Duodenal mucosa (tissue), 2 donors: ENCODE measurements at regions not wholly inside any gene's neighbourhood (a gene's known extent, or its start where the extent isn't known, plus 50 kb on each side); places are given as distances from the start of the nearest gene placed in this dataset.

Source experiments
- H3K27ac ChIP-seq: one replicate; pipeline ENCODE4 v1.7.0; 2013; ENCODE audit warnings: low read depth, low read length
- H3K27me3 ChIP-seq, 2 donors: one replicate each; pipeline ENCODE4 v1.7.0; 2013; ENCODE audit warnings: low read length in 2 of 2, control low read depth in 1 of 2; ENCODE audit not compliant: insufficient read depth in 2 of 2, control insufficient read depth in 1 of 2
- H3K36me3 ChIP-seq, 2 donors: one replicate each; pipeline ENCODE4 v1.7.0; 2013; ENCODE audit warnings: low read length in 2 of 2, control low read depth in 1 of 2; ENCODE audit not compliant: insufficient read depth in 2 of 2, control insufficient read depth in 1 of 2
- H3K4me1 ChIP-seq, 2 donors: one replicate each; pipeline ENCODE4 v1.7.0; 2013; ENCODE audit warnings: low read length in 2 of 2, control low read depth in 1 of 2; ENCODE audit not compliant: insufficient read depth in 2 of 2, control insufficient read depth in 1 of 2
- H3K4me3 ChIP-seq, 2 donors: one replicate each; pipeline ENCODE4 v1.7.0; 2013; ENCODE audit warnings: low read length in 2 of 2, low read depth in 1 of 2
- H3K9ac ChIP-seq, 2 donors: one replicate each; pipeline ENCODE4 v1.7.0; 2013; ENCODE audit warnings: low read length in 2 of 2, low read depth in 1 of 2
- H3K9me3 ChIP-seq, 2 donors: one replicate each; pipeline ENCODE4 v1.7.0; 2013; ENCODE audit warnings: low read length in 2 of 2, control low read depth in 1 of 2; ENCODE audit not compliant: control insufficient read depth in 1 of 2

- Histone ChIP-seq H3K9me3 (no peaks in the 10 kb centered on the region), H3K36me3 (no peaks in the 10 kb centered on the region), H3K9ac (no peak overlapping the region), H3K27me3 (no peaks in the 10 kb centered on the region), H3K4me3 (no peak overlapping the region), H3K27ac (no peak overlapping the region), H3K4me1 (no peaks in the 10 kb centered on the region)
Measured at GRCh38 chr4:96652821-96653220, 812.9 kb downstream of the PDHA2 start.

GRCh38 chr4:96654045-96654444, 814.2 kb downstream of the PDHA2 start:
- Histone ChIP-seq H3K9me3 (no peaks in the 10 kb centered on the region), H3K36me3 (no peaks in the 10 kb centered on the region), H3K4me1 (no peaks in the 10 kb centered on the region), H3K9ac (no peak overlapping the region), H3K4me3 (no peak overlapping the region), H3K27me3 (no peaks in the 10 kb centered on the region), H3K27ac (no peak overlapping the region)

- no peaks in the 10 kb centered on the region for H3K27me3 ChIP-seq
- no peaks in the 10 kb centered on the region for H3K9me3 ChIP-seq
- H3K9ac ChIP-seq, result no peak overlapping the region
- H3K27ac ChIP-seq, result no peak overlapping the region
- H3K4me3 ChIP-seq, result no peak overlapping the region
- no peaks in the 10 kb centered on the region for H3K36me3 ChIP-seq
- H3K4me1 ChIP-seq, result no peaks in the 10 kb centered on the region
Measured at GRCh38 chr4:96670381-96670780, 830.5 kb downstream of the PDHA2 start.

GRCh38 chr4:96675416-96675815, 835.5 kb downstream of the PDHA2 start:
- Histone ChIP-seq H3K27me3 (no peaks in the 10 kb centered on the region), H3K4me1 (no peaks in the 10 kb centered on the region), H3K36me3 (no peaks in the 10 kb centered on the region), H3K27ac (no peak overlapping the region), H3K9me3 (no peaks in the 10 kb centered on the region), H3K9ac (no peak overlapping the region), H3K4me3 (no peak overlapping the region)

- no peaks in the 10 kb centered on the region for H3K9me3 ChIP-seq
- no peak overlapping the region for H3K4me3 ChIP-seq
- no peaks in the 10 kb centered on the region for H3K4me1 ChIP-seq
- no peak overlapping the region for H3K9ac ChIP-seq
- H3K36me3 ChIP-seq, result no peaks in the 10 kb centered on the region
- no peaks in the 10 kb centered on the region for H3K27me3 ChIP-seq
- H3K27ac ChIP-seq, result no peak overlapping the region
Measured at GRCh38 chr4:96675896-96676295, 836.0 kb downstream of the PDHA2 start.

GRCh38 chr4:96676754-96677435, 837.0 kb downstream of the PDHA2 start:
- no peak overlapping the region for H3K9ac ChIP-seq
- no peak overlapping the region for H3K27ac ChIP-seq
- no peak overlapping the region for H3K4me3 ChIP-seq
- H3K27me3 ChIP-seq, result no peaks in the 10 kb centered on the region
- no peaks in the 10 kb centered on the region for H3K4me1 ChIP-seq
- H3K9me3 ChIP-seq, result no peaks in the 10 kb centered on the region
- no peaks in the 10 kb centered on the region for H3K36me3 ChIP-seq

- Histone ChIP-seq H3K27ac (no peak overlapping the region), H3K4me3 (no peak overlapping the region), H3K27me3 (no peaks in the 10 kb centered on the region), H3K9me3 (no peaks in the 10 kb centered on the region), H3K36me3 (no peaks in the 10 kb centered on the region), H3K9ac (no peak overlapping the region), H3K4me1 (no peaks in the 10 kb centered on the region)
Measured at GRCh38 chr4:96677499-96677898, 837.6 kb downstream of the PDHA2 start.

GRCh38 chr4:96681218-96681617, 841.3 kb downstream of the PDHA2 start:
- Histone ChIP-seq H3K4me3 (no peak overlapping the region), H3K9ac (no peak overlapping the region), H3K4me1 (no peaks in the 10 kb centered on the region), H3K27ac (no peak overlapping the region), H3K9me3 (no peaks in the 10 kb centered on the region), H3K36me3 (no peaks in the 10 kb centered on the region), H3K27me3 (no peaks in the 10 kb centered on the region)

GRCh38 chr4:96685691-96686090, 845.8 kb downstream of the PDHA2 start:
- Histone ChIP-seq H3K9ac (no peak overlapping the region), H3K9me3 (no peaks in the 10 kb centered on the region), H3K4me3 (no peak overlapping the region), H3K36me3 (no peaks in the 10 kb centered on the region), H3K4me1 (no peaks in the 10 kb centered on the region), H3K27ac (no peak overlapping the region), H3K27me3 (no peaks in the 10 kb centered on the region)

GRCh38 chr4:96691521-96691920, 851.6 kb downstream of the PDHA2 start:
- Histone ChIP-seq H3K4me3 (no peak overlapping the region), H3K4me1 (no peaks in the 10 kb centered on the region), H3K27ac (no peak overlapping the region), H3K9me3 (no peaks in the 10 kb centered on the region), H3K27me3 (no peaks in the 10 kb centered on the region), H3K36me3 (no peaks in the 10 kb centered on the region), H3K9ac (no peak overlapping the region)

- Histone ChIP-seq H3K27ac (no peak overlapping the region), H3K4me1 (no peaks in the 10 kb centered on the region), H3K36me3 (no peaks in the 10 kb centered on the region), H3K9me3 (no peaks in the 10 kb centered on the region), H3K27me3 (no peaks in the 10 kb centered on the region), H3K9ac (no peak overlapping the region), H3K4me3 (no peak overlapping the region)
Measured at GRCh38 chr4:96698831-96699230, 858.9 kb downstream of the PDHA2 start.
